ENCODE measurements at regions not wholly inside any gene's neighbourhood (a gene's known extent, or its start where the extent isn't known, plus 50 kb on each side); places are given as distances from the start of the nearest gene placed in this dataset.

DNA sequence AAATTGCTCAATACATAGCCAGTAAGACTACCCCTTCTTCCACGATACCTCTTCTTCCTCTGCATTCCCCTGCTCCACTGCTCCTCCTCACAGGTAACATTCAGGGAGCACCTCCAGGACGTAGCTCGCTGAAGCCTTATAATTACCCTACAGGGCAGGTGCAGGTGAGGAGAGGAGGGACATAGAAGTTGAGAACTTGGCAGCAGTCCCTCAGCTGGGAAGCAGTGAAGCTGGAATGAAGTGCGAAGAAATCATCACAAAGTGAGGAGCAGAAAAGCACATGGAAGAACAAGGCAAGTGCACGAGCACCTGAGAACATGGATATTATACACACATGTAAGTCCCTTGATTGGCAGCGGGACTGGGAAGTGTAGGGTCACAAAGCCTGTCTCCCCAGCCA is 118.2 kb downstream of the HSD17B3 start:
- no peak for DNase-seq

GRCh38 chr9:96178153-96178552 is 123.8 kb downstream of the HSD17B3 start:
- DNase-seq = no peak

- DNase-seq = no peak
Measured at GRCh38 chr9:96177719-96178028, 124.3 kb downstream of the HSD17B3 start.

DNA sequence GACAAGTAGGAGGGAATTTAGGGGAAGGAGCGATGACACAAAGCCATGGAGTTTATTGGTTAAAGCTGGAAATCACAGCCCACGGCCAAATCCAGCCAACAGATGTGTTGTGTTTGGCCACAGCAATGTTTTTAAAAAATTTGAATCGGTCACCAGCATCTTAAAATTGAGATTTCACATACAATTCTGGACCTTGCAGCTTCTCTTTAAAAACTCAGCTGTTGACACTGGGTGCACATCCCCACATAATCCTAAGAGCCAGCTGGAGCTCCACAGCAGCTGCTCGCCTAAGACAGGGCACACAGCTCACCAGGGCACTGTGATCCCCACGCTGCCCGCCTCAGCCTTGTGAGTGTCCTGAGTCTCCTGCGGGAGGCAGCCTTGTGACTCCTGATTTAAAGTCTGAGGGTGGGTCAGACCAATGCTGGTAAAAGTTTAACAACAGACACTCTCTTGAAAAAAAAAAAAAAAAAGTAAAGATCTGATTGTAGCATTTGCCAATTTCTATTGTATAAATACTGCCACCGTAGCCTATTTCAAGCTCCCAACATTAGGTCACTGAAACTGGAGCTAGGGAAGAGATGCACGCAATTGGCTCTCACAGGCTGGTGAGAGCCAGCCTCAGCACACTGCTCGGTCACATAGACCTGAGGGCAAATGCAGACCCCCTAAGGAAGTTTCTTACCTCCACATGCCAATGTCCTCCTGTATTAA is 124.8 kb downstream of the HSD17B3 start:
- DNase-seq = no peak

- no peak for DNase-seq
Measured at GRCh38 chr9:96175796-96176195, 126.2 kb downstream of the HSD17B3 start.

- DNase-seq = no peak
Measured at GRCh38 chr9:96175001-96175400, 127.0 kb downstream of the HSD17B3 start.

DNA sequence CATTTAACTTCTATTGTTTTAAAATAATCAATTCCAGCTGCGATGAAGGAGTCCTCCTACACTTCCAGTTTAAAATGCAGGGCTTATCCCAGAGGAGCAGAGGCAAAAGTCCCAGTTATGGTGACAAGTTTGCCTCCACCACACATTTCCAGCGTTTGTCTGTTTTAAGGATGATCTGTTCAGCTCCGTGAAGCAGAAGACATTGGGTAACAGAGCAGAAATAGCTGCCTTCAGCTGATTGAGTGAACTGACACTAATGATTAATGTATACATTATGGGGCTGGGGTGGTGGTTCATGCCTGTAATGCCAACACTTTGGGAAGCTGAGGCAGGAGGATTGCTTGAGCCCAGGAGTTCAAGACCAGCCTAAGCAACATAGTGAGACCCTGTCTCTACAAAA is 127.6 kb downstream of the HSD17B3 start:
- DNase-seq = no peak

DNA sequence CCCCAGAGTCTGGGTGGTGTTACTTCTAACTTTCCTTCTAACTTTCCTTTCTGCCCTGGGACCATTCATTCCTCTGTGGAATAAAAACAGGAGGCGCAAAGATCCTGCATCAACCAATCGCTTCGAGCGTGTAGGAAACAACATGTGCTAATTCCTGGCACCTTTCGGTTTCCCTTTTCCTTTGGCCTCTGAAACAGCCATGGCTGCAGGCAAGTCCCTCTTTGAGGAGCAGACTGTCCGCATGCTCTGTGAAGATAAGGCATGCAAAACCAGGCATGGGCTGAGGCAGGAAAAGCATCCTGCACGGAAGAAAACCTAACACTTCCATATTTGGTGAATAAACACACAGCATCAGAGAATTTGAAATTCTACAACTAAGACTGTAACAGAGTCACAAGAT is 128.3 kb downstream of the HSD17B3 start:
- no peak for DNase-seq

DNA sequence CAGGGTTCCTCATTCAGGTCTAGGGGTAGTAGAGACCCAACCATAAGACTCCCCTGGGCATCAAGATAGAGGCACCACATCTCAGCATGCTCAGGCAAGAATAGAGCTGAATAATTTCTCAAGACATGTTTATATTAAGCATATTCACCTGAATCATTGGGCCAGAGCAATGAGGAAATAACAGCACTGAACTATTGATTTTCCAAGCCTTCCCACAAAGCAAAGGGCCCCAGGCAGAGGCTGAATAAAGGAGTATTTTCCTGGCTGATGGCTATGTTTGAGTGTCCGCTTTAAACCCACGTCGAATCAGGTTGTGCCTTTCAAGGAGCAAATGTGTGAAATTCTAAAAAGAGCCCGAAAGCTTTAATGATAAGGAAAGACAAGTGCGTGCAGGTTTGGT is 129.2 kb downstream of the HSD17B3 start:
- no peak for DNase-seq

GRCh38 chr9:96171728-96172127 is 130.2 kb downstream of the HSD17B3 start:
- DNase-seq = no peak

- no peak for DNase-seq
Measured at GRCh38 chr9:96169901-96170300, 132.1 kb downstream of the HSD17B3 start.

DNA sequence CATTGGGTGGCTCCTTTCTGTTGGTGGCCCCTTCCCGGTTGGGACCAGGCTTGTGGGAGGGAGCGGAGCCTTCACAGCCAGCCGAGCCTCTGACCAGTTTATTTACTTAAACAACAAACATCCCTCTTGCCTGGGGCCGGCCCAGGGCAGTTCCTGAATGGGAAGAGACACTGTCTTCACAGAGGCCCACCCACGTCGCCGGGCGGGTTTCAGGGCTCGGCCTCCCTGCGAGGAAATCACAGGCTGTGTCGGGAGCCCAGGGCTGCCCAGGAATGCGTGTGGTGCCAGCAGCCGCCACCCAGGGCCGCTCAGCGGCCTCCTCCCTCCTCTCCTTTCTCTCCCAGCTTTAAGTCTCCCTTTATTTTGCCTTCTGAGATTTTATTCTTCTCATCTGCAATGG is 132.5 kb downstream of the HSD17B3 start:
- no peak for DNase-seq

DNA sequence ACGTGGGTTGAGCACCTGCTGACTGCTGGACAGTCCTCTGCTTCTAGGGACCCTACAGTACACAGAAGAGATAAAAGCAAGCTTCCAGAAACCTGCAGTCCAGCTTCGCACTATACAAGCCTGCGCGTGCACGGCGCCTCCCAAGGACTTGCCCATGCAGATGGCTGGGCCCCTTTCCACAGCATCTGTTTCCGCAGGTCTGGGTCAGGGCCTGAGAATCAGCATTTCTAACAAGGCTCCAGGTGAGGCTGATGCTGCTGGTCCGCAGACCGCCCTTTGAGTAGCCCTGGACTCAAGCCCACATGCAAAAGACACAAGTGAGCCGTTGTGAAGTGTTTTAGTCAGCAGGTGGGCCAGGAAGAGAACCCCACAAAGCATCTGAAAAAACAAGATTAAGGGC is 133.1 kb downstream of the HSD17B3 start:
- no peak for DNase-seq

DNA sequence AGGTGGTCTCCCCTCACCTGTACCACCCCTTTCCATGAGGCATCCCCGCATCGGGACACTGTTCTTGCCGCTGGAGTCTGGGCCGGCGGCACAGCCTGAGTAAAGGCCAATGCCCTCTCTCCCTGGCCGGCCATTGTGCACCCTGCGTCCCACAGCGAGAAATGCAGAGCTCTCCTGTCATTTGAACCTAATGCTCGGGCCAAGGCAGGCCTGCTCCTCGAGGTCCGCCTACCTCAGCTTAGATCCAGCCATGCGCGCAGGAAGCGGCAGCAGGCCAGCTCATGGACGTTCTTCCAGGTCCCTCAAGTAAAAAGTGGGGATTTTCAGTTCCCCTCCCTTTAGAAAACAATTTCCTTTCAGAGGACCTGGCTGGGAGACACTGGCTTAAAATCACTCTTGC is 135.0 kb downstream of the HSD17B3 start:
- no peak for DNase-seq

- no peak for DNase-seq
Measured at GRCh38 chr9:96164268-96164683, 137.7 kb downstream of the HSD17B3 start.

GRCh38 chr9:96163712-96164111 is 138.3 kb downstream of the HSD17B3 start:
- no peak for DNase-seq

GRCh38 chr9:96163161-96163560 is 138.8 kb downstream of the HSD17B3 start:
- DNase-seq = no peak

- no peak for DNase-seq
Measured at GRCh38 chr9:96161819-96162218, 140.2 kb downstream of the HSD17B3 start.

DNA sequence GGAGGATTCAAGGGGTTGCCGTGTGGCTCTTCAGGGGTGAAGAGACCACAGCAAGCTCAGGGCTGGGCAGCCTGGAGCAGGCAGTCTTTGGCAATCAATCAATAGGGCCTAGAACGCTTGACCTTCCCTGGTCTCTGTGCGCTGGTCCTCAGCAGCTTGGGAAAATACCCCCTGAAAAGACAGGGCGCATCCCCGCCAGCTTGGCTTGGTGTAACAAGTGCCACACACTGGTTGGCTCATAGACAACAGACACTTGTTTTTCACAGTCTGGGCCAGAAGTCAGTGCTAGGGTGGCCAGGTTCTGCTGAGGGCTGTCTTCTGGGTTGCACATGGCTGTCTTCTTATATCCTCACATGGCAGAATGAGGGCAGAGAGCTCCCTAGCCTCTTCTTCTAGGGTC is 141.1 kb downstream of the HSD17B3 start:
- DNase-seq = no peak

DNA sequence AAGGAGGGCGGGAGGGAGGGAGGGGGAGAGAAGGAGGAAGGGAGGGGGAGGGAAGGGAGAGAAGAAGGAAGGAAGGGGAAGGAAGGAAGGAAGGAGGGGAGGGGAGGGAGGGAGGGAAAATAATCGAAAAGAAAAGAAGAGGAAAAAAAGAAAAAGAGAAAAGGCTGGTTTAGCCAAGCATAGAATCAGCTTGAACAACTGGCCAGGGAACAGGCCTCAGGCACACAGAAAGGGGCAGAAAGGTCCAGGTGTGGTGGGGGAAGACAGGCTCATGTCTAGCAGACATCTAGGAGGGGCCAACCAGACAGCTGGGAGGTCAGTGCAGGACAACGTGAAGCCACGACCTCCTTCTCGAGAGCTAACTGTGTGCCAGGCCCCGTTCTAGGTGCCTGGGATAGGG is 141.8 kb downstream of the HSD17B3 start:
- DNase-seq = no peak

GRCh38 chr9:96159596-96159995 is 142.4 kb downstream of the HSD17B3 start:
- no peak for DNase-seq

DNA sequence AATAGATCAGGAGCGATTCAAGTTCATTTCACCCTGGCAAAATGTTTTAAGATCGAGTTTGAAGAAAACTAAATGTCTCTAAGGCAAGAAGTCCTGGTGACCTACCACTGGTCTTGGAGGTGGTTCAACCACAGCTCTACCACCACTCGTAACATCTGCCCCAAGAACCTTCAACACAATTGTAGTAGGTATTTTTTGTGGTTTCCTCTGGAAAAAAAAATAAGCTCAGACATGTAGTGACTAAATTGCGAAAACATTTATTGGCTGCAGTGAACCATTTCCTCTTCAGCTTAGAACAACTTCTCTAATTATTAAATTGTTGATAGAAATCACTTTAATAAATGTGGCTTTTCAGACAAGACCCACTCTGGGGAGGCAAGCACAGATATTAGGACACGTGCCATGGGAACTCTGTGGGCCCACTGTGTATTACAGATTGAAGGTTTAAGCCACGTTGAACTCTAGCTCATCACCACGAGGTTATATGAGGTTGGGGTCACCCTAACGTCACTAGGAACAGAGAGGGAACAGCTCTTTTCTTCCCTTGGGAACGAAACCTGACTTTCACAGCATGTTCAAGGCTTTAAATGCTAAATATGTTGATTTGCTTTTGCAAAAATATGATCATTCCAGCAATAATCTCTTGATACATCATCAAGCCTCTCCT is 142.9 kb downstream of the HSD17B3 start:
- DNase-seq = no peak

DNA sequence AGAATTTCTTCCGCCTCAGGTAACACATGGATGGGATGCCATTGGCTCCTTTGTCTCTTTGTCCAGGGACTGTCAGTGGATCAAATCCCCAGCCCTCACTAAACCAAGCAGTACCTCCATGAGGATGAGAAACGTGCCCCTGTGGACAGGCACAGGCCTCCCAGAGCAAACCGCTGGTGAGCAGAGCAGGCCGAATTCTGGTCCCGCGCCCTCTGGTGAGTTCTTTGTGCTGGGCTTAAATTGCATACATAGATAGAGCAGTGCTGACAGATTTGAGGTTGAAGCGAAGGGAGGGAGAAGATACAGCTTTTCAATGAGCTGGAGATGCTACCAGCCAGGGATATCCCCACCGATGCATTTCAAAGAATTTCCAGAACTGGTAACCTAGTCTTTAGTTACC is 143.8 kb downstream of the HSD17B3 start:
- DNase-seq = no peak

- no peak for DNase-seq
Measured at GRCh38 chr9:96157675-96158074, 144.3 kb downstream of the HSD17B3 start.
